Panc1 (cell line): ENCODE measurements at regions not wholly inside any gene's neighbourhood (a gene's known extent, or its start where the extent isn't known, plus 50 kb on each side); places are given as distances from the start of the nearest gene placed in this dataset.

Experiments
- CTCF ChIP-seq: fragments of 450-650 bp; IDR thresholded peaks from 2 replicates; pipeline ENCODE4 v1.5.1; 2017; ENCODE audit warnings: mild to moderate bottlenecking
- POLR2AphosphoS5 ChIP-seq: IDR thresholded peaks from 2 replicates; pipeline ENCODE4 v1.6.1; 2012; ENCODE audit warnings: mild to moderate bottlenecking, low read depth, low read length, moderate library complexity
- REST ChIP-seq, 2 experiments: IDR thresholded peaks; 2 replicates each; pipeline ENCODE4 v1.6.1; 2011 to 2012; ENCODE audit warnings: low read depth in 2 of 2, control low read depth in 1 of 2, low read length in 1 of 2, mild to moderate bottlenecking in 1 of 2, moderate library complexity in 1 of 2; ENCODE audit not compliant: insufficient read depth in 1 of 2
- SIN3A ChIP-seq: IDR thresholded peaks from 2 replicates; pipeline ENCODE4 v1.6.1; 2012; ENCODE audit warnings: low read depth, mild to moderate bottlenecking, low read length, moderate library complexity, borderline replicate concordance; ENCODE audit not compliant: insufficient read depth

GRCh38 chr6:92341201-92341600 is 1078.2 kb downstream of the EPHA7 start:
- TF ChIP-seq POLR2AphosphoS5, result no peak
- TF ChIP-seq CTCF, result no peak
- TF ChIP-seq SIN3A, result no peak
- TF ChIP-seq REST (IDR thresholded peaks at IDR 0.05; ENCODE audit: insufficient read depth in 1 of 2, low read depth in 2 of 2, low read length in 1 of 2), result no peak
